K562 (cell line): ENCODE measurements at regions not wholly inside any gene's neighbourhood (a gene's known extent, or its start where the extent isn't known, plus 50 kb on each side); places are given as distances from the start of the nearest gene placed in this dataset.

ENCODE experiments used
- ATAC-seq: fragments of 200-7000 bp; cut with Tn5 transposase; 3 replicates; pipeline ENCODE4 v1.9.1; 2020; ENCODE audit warnings: moderate library complexity
- BruUV-seq: library from RNA; stranded (reverse); fragments of 400-500 nt; replicated peaks from 2 replicates; lab custom pipeline; 2021; lab: Mats Ljungman, UMichigan
- CTCF ChIA-PET: fragments of 300-600 bp; formaldehyde crosslinking; extraction: SDS; loops from one replicate; lab custom pipeline; 2021; ENCODE audit warnings: low intra/inter-chr PET ratio; lab: Yijun Ruan, JAX
- POLR2A ChIA-PET: fragments of 300-600, 350-650 bp; sonication (Branson Sonifier 250); formaldehyde crosslinking; extraction: SDS; loops from one replicate; lab custom pipeline; 2021; ENCODE audit warnings: antibody characterized with exemption, inconsistent platforms; lab: Yijun Ruan, JAX
- DNase-seq, 4 experiments: peaks; one replicate each; pipeline versions ENCODE4 v3.0.0 to v3.0.0-alpha.2; 2011 to 2018; ENCODE audit warnings: low spot score in 3 of 4, mixed read lengths in 3 of 4; ENCODE audit errors: extremely low read depth in 1 of 4
- FAIRE-seq: peaks from 2 replicates; lab custom pipeline; 2011; peaks lifted over from hg19 to GRCh38; lab: Jason Lieb, UNC
- H2AFZ ChIP-seq: 2 replicates; pipeline ENCODE4 v1.6.0; 2011; ENCODE audit warnings: low read depth, low read length, control low read depth, inconsistent platforms
- H3K27ac ChIP-seq: fragments of 200-600 bp; 3 replicates; pipeline ENCODE4 v1.8.0; 2011; ENCODE audit warnings: low read depth, mild to moderate bottlenecking, control low read depth, inconsistent platforms, low read length, moderate library complexity, mixed read lengths; ENCODE audit errors: extremely low read depth
- H3K27me3 ChIP-seq, 2 experiments: fragments of 300-600 bp in 1 of 2; 2 replicates in 1 of 2; 3 replicates in 1 of 2; pipeline versions ENCODE4 v1.6.0 to v1.8.0; 2011; ENCODE audit warnings: inconsistent platforms in 2 of 2, low read length in 2 of 2, mild to moderate bottlenecking in 1 of 2, mixed read lengths in 1 of 2, moderate library complexity in 1 of 2; ENCODE audit not compliant: control insufficient read depth in 2 of 2, insufficient read depth in 2 of 2
- H3K36me3 ChIP-seq: fragments of 300-600 bp; 3 replicates; pipeline ENCODE4 v1.8.0; 2011; ENCODE audit warnings: mild to moderate bottlenecking, low read length, inconsistent platforms; ENCODE audit not compliant: control insufficient read depth, insufficient read depth
- H3K4me1 ChIP-seq, 2 experiments: fragments of 200-600 bp in 1 of 2; replicated peaks in 1 of 2; 2 replicates in 1 of 2; 3 replicates in 1 of 2; pipeline versions ENCODE4 v1.5.1 to v1.8.0; 2011; ENCODE audit warnings: inconsistent platforms in 2 of 2, low read length in 2 of 2, mild to moderate bottlenecking in 1 of 2, mixed read lengths in 1 of 2, moderate library complexity in 1 of 2; ENCODE audit not compliant: control insufficient read depth in 2 of 2, insufficient read depth in 2 of 2
- H3K4me2 ChIP-seq: 2 replicates; pipeline ENCODE4 v1.6.1; 2011; ENCODE audit warnings: low read length, control low read depth, inconsistent platforms, mixed read lengths; ENCODE audit not compliant: insufficient read depth
- H3K4me3 ChIP-seq: fragments of 200-600 bp; sonication (generic), shearing (Covaris generic); 2 replicates; pipeline ENCODE4 v1.5.1; 2016; ENCODE audit warnings: control low read depth, inconsistent platforms
- H3K79me2 ChIP-seq: fragments of 200-600 bp; 3 replicates; pipeline ENCODE4 v1.8.0; 2011; ENCODE audit warnings: low read length, inconsistent platforms; ENCODE audit not compliant: control insufficient read depth, insufficient read depth
- H3K9ac ChIP-seq, 2 experiments: 2 replicates each; pipeline versions ENCODE4 v1.6.0 to v1.6.1; 2011; ENCODE audit warnings: low read depth in 2 of 2, low read length in 2 of 2, control low read depth in 1 of 2, inconsistent platforms in 1 of 2, mild to moderate bottlenecking in 1 of 2, mixed read lengths in 1 of 2; ENCODE audit not compliant: insufficient read depth in 1 of 2
- H3K9me1 ChIP-seq: one replicate; pipeline ENCODE4 v1.6.0; 2011; ENCODE audit warnings: inconsistent platforms, mild to moderate bottlenecking, low read length, moderate library complexity; ENCODE audit not compliant: control insufficient read depth, insufficient read depth
- H3K9me3 ChIP-seq: replicated peaks from 2 replicates; pipeline ENCODE4 v1.5.1; 2011; ENCODE audit warnings: low read depth, low read length, inconsistent platforms; ENCODE audit not compliant: control insufficient read depth, insufficient read depth
- H4K20me1 ChIP-seq: replicated peaks from 2 replicates; pipeline ENCODE4 v1.6.1; 2011; ENCODE audit warnings: low read length, inconsistent platforms, mixed read lengths; ENCODE audit not compliant: control insufficient read depth, insufficient read depth
- EP400 ChIP-seq: fragments of 450-650 bp; IDR thresholded peaks from 2 replicates; pipeline ENCODE4 v1.6.1; 2017; ENCODE audit warnings: antibody characterized with exemption, mild to moderate bottlenecking, moderate library complexity
- JUND ChIP-seq, 2 experiments: IDR thresholded peaks; 2 replicates in 1 of 2; 3 replicates in 1 of 2; pipeline ENCODE4 v1.6.1; 2011; ENCODE audit warnings: borderline replicate concordance in 2 of 2, low read depth in 2 of 2, low read length in 2 of 2, improper control_type of control experiment in 1 of 2, missing biosample characterization in 1 of 2, missing genetic modification characterization in 1 of 2, missing genetic modification reagents in 1 of 2
- RAD21 ChIP-seq, 2 experiments: fragments of 250-450 bp in 1 of 2; fragments of 450-650 bp in 1 of 2; sonication (Bioruptor Pico) in 1 of 2; formaldehyde crosslinking in 1 of 2; IDR thresholded peaks in 1 of 2; conservative IDR thresholded peaks in 1 of 2; 2 replicates each; pipeline versions ENCODE4 v1.4.0 to v1.8.0; 2020 to 2022; ENCODE audit warnings: mild to moderate bottlenecking in 2 of 2, moderate library complexity in 1 of 2
- SRSF9 ChIP-seq: fragments of 200-400 bp; formaldehyde crosslinking; IDR thresholded peaks from 2 replicates; pipeline ENCODE4 v1.6.1; 2017; ENCODE audit warnings: low read depth, low read length, borderline replicate concordance
- ZNF282 ChIP-seq: sonication (generic); formaldehyde crosslinking; IDR thresholded peaks from 2 replicates; pipeline ENCODE4 v1.8.1; 2023; ENCODE audit warnings: missing genetic modification reagents
- WGBS: fragments of 100-300 bp; shearing (Covaris generic); methylation state at CpG from one replicate; pipeline ENCODE4 v1.1.6; 2016; ENCODE audit warnings: low coverage, mixed read lengths; ENCODE audit not compliant: insufficient coverage; ENCODE audit errors: missing lambda C conversion rate; 5-methylcytosine and 5-hydroxymethylcytosine counted together
- in situ Hi-C: fragments of 300-500 bp; cut with MboI; formaldehyde crosslinking; loops from 4 replicates; pipeline ENCODE4 v1.15.0; 2018; ENCODE audit warnings: inconsistent platforms, mixed read lengths
- intact Hi-C: fragments of 100-400 bp; cut with micrococcal nuclease; formaldehyde crosslinking; loops from 2 replicates; pipeline ENCODE4 v1.14.2; 2022
- TF ChIP-seq, protein P1 (sequence below): fragments of 250-450 bp; sonication (Bioruptor Pico); IDR thresholded peaks from 2 replicates; pipeline ENCODE4 v1.8.0; 2022; ENCODE audit warnings: moderate library complexity, mild to moderate bottlenecking, inconsistent platforms
- TF ChIP-seq, protein P2 (sequence below), 2 experiments: fragments of 450-650 bp; formaldehyde crosslinking in 1 of 2; IDR thresholded peaks; 2 replicates each; pipeline versions ENCODE4 v1.4.0 to v1.6.1; 2014 to 2020; ENCODE audit warnings: mild to moderate bottlenecking in 2 of 2, borderline replicate concordance in 1 of 2, low read depth in 1 of 2
- TF ChIP-seq, protein P3 (sequence below), 3 experiments: IDR thresholded peaks in 2 of 3; conservative IDR thresholded peaks in 1 of 3; 2 replicates each; pipeline ENCODE4 v1.5.1; 2011 to 2012; ENCODE audit warnings: low read length in 3 of 3, mild to moderate bottlenecking in 3 of 3, control low read depth in 2 of 3, improper control_type of control experiment in 1 of 3, inconsistent platforms in 1 of 3, low read depth in 1 of 3, mixed read lengths in 1 of 3, moderate library complexity in 1 of 3; ENCODE audit not compliant: insufficient read depth in 2 of 3

DNA sequence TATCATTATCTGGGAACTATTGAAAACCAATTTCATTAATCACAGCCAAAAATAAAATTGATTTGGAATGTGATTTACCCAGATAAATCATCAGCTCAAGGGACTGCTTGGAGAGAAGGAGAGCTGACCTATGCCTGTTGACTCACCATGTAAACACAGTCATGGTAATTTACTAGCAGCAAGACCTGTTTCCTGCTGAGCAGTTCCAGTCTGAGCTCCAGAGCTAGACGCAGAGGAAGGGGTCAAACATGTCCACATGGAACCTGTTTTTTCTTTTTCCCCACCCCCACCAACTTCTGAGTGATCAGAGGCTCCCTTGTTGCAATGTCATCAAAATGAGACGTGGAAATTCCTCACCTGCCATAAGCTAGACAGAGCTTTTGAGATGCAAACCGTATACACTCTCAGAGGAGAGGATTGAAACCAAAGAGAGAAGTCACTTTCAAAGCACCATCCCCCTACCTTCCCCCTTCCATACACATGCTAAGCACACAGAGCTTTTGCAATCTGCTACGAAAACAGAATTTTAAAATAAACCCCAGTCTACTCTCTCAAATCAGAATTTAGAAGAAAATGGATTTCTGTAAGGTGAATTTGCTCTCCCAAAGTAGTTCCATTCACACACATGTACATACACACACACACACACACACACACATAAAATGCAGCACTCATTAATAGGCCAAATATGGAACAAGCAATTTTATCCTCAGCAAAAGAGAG, 55.9 kb upstream of the PTGFRN start (continued):
- TF ChIP-seq, protein P1, sequence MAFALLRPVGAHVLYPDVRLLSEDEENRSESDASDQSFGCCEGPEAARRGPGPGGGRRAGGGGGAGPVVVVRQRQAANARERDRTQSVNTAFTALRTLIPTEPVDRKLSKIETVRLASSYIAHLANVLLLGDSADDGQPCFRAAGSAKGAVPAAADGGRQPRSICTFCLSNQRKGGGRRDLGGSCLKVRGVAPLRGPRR, result no peak
- no peak for TF ChIP-seq EP400
- no peak for TF ChIP-seq SRSF9
- no peak for TF ChIP-seq ZNF282
- peak; percentile 76 for TF ChIP-seq JUND (IDR thresholded peaks at IDR 0.05; ENCODE audit: borderline replicate concordance, low read depth, low read length)
- TF ChIP-seq JUND (tag; IDR thresholded peaks at IDR 0.05; ENCODE audit: borderline replicate concordance, low read depth, low read length), result peak; percentile 80; the same call in 2 of the 3 replicates

DNA sequence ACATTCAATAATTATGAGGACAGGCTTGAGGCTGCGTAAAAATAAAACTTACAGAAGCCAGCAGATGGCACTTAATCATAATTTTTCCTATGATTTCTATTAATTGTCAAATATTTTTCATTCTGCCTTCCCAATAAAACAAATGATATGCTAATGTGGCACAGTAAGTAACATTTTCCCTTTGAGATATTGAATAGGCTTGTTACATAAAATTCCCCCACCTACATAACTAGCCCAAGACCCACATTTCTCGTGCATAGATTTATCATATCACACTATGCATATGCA, 55.4 kb upstream of the PTGFRN start:
- no peak for DNase-seq
- H3K4me1 ChIP-seq, result peaks cover 0 to 13% of the 10 kb centered on the region in 2 experiments; a peak in 3 of 5 replicates
- no peak overlapping the region for H3K27ac ChIP-seq
- H3K9me1 ChIP-seq, result no peaks in the 10 kb centered on the region
- no peaks in the 10 kb centered on the region for H3K79me2 ChIP-seq
- no peaks in the 10 kb centered on the region for H3K27me3 ChIP-seq
- in situ Hi-C loops (no loop called here), intact Hi-C loops (loop anchor here (10.0 kb wide), 1 partner anchor 200 kb away; no protein-coding TSS in a partner anchor)
- no peak overlapping the region for H3K4me2 ChIP-seq
- H4K20me1 ChIP-seq, result no peaks in the 10 kb centered on the region
- BruUV-seq, result no TSS peak
- CTCF ChIA-PET, result interaction anchor here (0.6 kb wide), 1 partner anchor 292 kb away, joined by 3 read pairs; no protein-coding TSS in a partner anchor
- POLR2A ChIA-PET, result interaction anchor here (0.7 to 1.2 kb wide), 2 partner anchors 11 to 13 kb away, joined by 3 read pairs; no protein-coding TSS in a partner anchor
- WGBS, result 70% methylated on average over 2 of the region's 2 CpGs
- no peak overlapping the region for H3K4me3 ChIP-seq
- ATAC-seq, result no peak
- H2AFZ ChIP-seq, result no peak overlapping the region
- H3K9me3 ChIP-seq, result no peaks in the 10 kb centered on the region
- no peak overlapping the region for H3K9ac ChIP-seq
- no peak for FAIRE-seq
- no peaks in the 10 kb centered on the region for H3K36me3 ChIP-seq
- peak; percentile 30 to 51 for TF ChIP-seq RAD21 (CRISPR knock-in tag; conservative IDR thresholded peaks at IDR 0.05 in 1 of 2, IDR thresholded peaks at IDR 0.05 in 1 of 2)
- TF ChIP-seq, protein P2, sequence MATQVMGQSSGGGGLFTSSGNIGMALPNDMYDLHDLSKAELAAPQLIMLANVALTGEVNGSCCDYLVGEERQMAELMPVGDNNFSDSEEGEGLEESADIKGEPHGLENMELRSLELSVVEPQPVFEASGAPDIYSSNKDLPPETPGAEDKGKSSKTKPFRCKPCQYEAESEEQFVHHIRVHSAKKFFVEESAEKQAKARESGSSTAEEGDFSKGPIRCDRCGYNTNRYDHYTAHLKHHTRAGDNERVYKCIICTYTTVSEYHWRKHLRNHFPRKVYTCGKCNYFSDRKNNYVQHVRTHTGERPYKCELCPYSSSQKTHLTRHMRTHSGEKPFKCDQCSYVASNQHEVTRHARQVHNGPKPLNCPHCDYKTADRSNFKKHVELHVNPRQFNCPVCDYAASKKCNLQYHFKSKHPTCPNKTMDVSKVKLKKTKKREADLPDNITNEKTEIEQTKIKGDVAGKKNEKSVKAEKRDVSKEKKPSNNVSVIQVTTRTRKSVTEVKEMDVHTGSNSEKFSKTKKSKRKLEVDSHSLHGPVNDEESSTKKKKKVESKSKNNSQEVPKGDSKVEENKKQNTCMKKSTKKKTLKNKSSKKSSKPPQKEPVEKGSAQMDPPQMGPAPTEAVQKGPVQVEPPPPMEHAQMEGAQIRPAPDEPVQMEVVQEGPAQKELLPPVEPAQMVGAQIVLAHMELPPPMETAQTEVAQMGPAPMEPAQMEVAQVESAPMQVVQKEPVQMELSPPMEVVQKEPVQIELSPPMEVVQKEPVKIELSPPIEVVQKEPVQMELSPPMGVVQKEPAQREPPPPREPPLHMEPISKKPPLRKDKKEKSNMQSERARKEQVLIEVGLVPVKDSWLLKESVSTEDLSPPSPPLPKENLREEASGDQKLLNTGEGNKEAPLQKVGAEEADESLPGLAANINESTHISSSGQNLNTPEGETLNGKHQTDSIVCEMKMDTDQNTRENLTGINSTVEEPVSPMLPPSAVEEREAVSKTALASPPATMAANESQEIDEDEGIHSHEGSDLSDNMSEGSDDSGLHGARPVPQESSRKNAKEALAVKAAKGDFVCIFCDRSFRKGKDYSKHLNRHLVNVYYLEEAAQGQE (IDR thresholded peaks at IDR 0.05; ENCODE audit: borderline replicate concordance), result peak; percentile 46; the same call in 1 of the 2 replicates
- TF ChIP-seq, protein P2 (CRISPR knock-in tag; IDR thresholded peaks at IDR 0.05; ENCODE audit: low read depth), result no peak
- TF ChIP-seq, protein P3, sequence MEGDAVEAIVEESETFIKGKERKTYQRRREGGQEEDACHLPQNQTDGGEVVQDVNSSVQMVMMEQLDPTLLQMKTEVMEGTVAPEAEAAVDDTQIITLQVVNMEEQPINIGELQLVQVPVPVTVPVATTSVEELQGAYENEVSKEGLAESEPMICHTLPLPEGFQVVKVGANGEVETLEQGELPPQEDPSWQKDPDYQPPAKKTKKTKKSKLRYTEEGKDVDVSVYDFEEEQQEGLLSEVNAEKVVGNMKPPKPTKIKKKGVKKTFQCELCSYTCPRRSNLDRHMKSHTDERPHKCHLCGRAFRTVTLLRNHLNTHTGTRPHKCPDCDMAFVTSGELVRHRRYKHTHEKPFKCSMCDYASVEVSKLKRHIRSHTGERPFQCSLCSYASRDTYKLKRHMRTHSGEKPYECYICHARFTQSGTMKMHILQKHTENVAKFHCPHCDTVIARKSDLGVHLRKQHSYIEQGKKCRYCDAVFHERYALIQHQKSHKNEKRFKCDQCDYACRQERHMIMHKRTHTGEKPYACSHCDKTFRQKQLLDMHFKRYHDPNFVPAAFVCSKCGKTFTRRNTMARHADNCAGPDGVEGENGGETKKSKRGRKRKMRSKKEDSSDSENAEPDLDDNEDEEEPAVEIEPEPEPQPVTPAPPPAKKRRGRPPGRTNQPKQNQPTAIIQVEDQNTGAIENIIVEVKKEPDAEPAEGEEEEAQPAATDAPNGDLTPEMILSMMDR (IDR thresholded peaks at IDR 0.05 in 2 of 3, conservative IDR thresholded peaks at IDR 0.05 in 1 of 3; ENCODE audit: insufficient read depth in 2 of 3, low read depth in 1 of 3, low read length in 3 of 3), result peak in 1 of 3 experiments; percentile 35; a peak in 2 of 6 replicates
